ENCODE measurements at regions not wholly inside any gene's neighbourhood (a gene's known extent, or its start where the extent isn't known, plus 50 kb on each side); places are given as distances from the start of the nearest gene placed in this dataset.

- TF ChIP-seq CTCF (conservative IDR thresholded peaks at IDR 0.05; ENCODE audit: low read length), result no peak
- TF ChIP-seq EZH2phosphoT487 (IDR thresholded peaks at IDR 0.05; ENCODE audit: borderline replicate concordance), result no peak
These were observed 389.5 kb downstream of the UQCRFS1 start for GRCh38 chr19:28823338-28823961.

Measured in Loucy (cell line).